ENCODE measurements at regions not wholly inside any gene's neighbourhood (a gene's known extent, or its start where the extent isn't known, plus 50 kb on each side); places are given as distances from the start of the nearest gene placed in this dataset.

- no peak overlapping the region for H3K4ac ChIP-seq (ENCODE audit: low read depth, low read length)
Measured at GRCh38 chr4:184558996-184559395, 84.6 kb upstream of the IRF2 start.

More at GRCh38 chr4:184558996-184559395, 84.6 kb upstream of the IRF2 start:
- no peak overlapping the region for H2BK5ac ChIP-seq (ENCODE audit: low read depth, low read length, poor library complexity, severe bottlenecking)
- H3K4me1 ChIP-seq (ENCODE audit: control insufficient read depth, insufficient read depth, low read length), result no peaks in the 10 kb centered on the region
- H4K5ac ChIP-seq (ENCODE audit: low read depth, low read length), result no peak overlapping the region
- 42% methylated on average over 3 of the region's 7 CpGs; no CpG with 5 or more reads in 1 of the 2 experiments for WGBS, 2 experiments (ENCODE audit: extremely low coverage in 2 of 2, insufficient read length in 1 of 2)
- no peak overlapping the region for H2AFZ ChIP-seq (replicated peaks; ENCODE audit: low read length, poor library complexity)
- no peaks in the 10 kb centered on the region for H3K9me3 ChIP-seq (ENCODE audit: control insufficient read depth, insufficient read depth, low read length)
- no peak overlapping the region for H3K23ac ChIP-seq (ENCODE audit: low read depth, low read length)
- H3K9ac ChIP-seq (ENCODE audit: low read depth, low read length), result no peak overlapping the region
- no peaks in the 10 kb centered on the region; the same call in 1 of the 2 replicates for H3K27me3 ChIP-seq (ENCODE audit: control insufficient read depth, insufficient read depth, low read length)
- no peaks in the 10 kb centered on the region for H3K36me3 ChIP-seq (ENCODE audit: control insufficient read depth, insufficient read depth, low read length)
- no peaks in the 10 kb centered on the region for H4K20me1 ChIP-seq (ENCODE audit: insufficient read depth, low read length)
- no TSS peak for BruUV-seq (replicated peaks)
- intact Hi-C loops (cut with micrococcal nuclease), result no loop called here
- no peak overlapping the region for H2BK15ac ChIP-seq (ENCODE audit: low read depth, low read length)
- no peak overlapping the region for H2BK20ac ChIP-seq (ENCODE audit: low read depth, low read length)
- no peak overlapping the region for H4K91ac ChIP-seq (ENCODE audit: insufficient read depth, low read depth, low read length)
- no peaks in the 10 kb centered on the region for H3K9me1 ChIP-seq (ENCODE audit: insufficient read depth, low read length)
- H3K56ac ChIP-seq (ENCODE audit: extremely low read depth, insufficient read depth, low read length), result no peak overlapping the region
- no peak overlapping the region for H3K14ac ChIP-seq (replicated peaks; ENCODE audit: low read depth, low read length)
- TF ChIP-seq MAFK (IDR thresholded peaks at IDR 0.05; ENCODE audit: low read depth, low read length) (no peak), MXI1 (IDR thresholded peaks at IDR 0.05; ENCODE audit: borderline replicate concordance, low read depth, low read length) (no peak), CEBPB (IDR thresholded peaks at IDR 0.05; ENCODE audit: low read depth, low read length) (no peak), FOS (IDR thresholded peaks at IDR 0.05; ENCODE audit: low read depth, low read length) (no peak), CHD1 (IDR thresholded peaks at IDR 0.05; ENCODE audit: low read depth, low read length) (no peak), POLR2A (IDR thresholded peaks at IDR 0.05; ENCODE audit: low read depth, low read length) (no peak), BHLHE40 (IDR thresholded peaks at IDR 0.05; ENCODE audit: low read depth, low read length) (no peak), SMC3 (IDR thresholded peaks at IDR 0.05; ENCODE audit: low read depth, low read length) (no peak), RCOR1 (IDR thresholded peaks at IDR 0.05; ENCODE audit: insufficient replicate concordance, low read length) (no peak), NFE2L2 (IDR thresholded peaks at IDR 0.05; ENCODE audit: low read depth, low read length) (no peak), CTCF (conservative IDR thresholded peaks at IDR 0.05; ENCODE audit: low read depth, low read length) (no peak), RFX5 (IDR thresholded peaks at IDR 0.05; ENCODE audit: low read depth, low read length) (no peak), MAZ (IDR thresholded peaks at IDR 0.05; ENCODE audit: borderline replicate concordance, low read depth, low read length) (no peak), RAD21 (IDR thresholded peaks at IDR 0.05; ENCODE audit: low read length) (no peak)
- TF ChIP-seq, protein P1, sequence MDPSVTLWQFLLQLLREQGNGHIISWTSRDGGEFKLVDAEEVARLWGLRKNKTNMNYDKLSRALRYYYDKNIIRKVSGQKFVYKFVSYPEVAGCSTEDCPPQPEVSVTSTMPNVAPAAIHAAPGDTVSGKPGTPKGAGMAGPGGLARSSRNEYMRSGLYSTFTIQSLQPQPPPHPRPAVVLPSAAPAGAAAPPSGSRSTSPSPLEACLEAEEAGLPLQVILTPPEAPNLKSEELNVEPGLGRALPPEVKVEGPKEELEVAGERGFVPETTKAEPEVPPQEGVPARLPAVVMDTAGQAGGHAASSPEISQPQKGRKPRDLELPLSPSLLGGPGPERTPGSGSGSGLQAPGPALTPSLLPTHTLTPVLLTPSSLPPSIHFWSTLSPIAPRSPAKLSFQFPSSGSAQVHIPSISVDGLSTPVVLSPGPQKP (IDR thresholded peaks at IDR 0.05; ENCODE audit: borderline replicate concordance, low read depth, low read length), result no peak
- TF ChIP-seq, protein P2, sequence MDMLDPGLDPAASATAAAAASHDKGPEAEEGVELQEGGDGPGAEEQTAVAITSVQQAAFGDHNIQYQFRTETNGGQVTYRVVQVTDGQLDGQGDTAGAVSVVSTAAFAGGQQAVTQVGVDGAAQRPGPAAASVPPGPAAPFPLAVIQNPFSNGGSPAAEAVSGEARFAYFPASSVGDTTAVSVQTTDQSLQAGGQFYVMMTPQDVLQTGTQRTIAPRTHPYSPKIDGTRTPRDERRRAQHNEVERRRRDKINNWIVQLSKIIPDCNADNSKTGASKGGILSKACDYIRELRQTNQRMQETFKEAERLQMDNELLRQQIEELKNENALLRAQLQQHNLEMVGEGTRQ (IDR thresholded peaks at IDR 0.05; ENCODE audit: low read depth, low read length), result no peak
- H3K18ac ChIP-seq (ENCODE audit: low read depth, low read length), result no peak overlapping the region
- DNase-seq, result no peak
- H3K27ac ChIP-seq (ENCODE audit: insufficient read depth, low read length), result no peak overlapping the region
- in situ Hi-C loops (cut with MboI; ENCODE audit: low sequenced_read_pairs), result no loop called here
- no peaks in the 10 kb centered on the region for H3K79me1 ChIP-seq (ENCODE audit: low read depth in 1 of 2, low read length in 2 of 2)
- no peak overlapping the region for H2AK9ac ChIP-seq (replicated peaks; ENCODE audit: low read depth, low read length, poor library complexity)
- H3K4me2 ChIP-seq (ENCODE audit: low read depth, low read length), result no peak overlapping the region
- no peak overlapping the region for H2AK5ac ChIP-seq (ENCODE audit: low read depth, low read length)
- ChIA-PET POLR2A (ENCODE audit: unreplicated experiment) (no interaction called here), CTCF (no interaction called here)
- H2BK120ac ChIP-seq (ENCODE audit: low read depth, low read length), result no peak overlapping the region
- ATAC-seq (ENCODE audit: low read depth), result no peak
- no peak overlapping the region for H3K4me3 ChIP-seq (ENCODE audit: insufficient read depth, low read depth, low read length)
- dilution Hi-C loops (cut with HindIII; ENCODE audit: low sequenced_read_pairs, unreplicated experiment), result no loop called here
- no peak overlapping the region for H4K8ac ChIP-seq (ENCODE audit: low read depth in 2 of 2, low read length in 2 of 2)
